Inflammatory macrophage treated with lipopolysaccharide for 1 hour (primary cell): ENCODE measurements at regions not wholly inside any gene's neighbourhood (a gene's known extent, or its start where the extent isn't known, plus 50 kb on each side); places are given as distances from the start of the nearest gene placed in this dataset.

Experiments
- DNase-seq, 2 donors: peaks; one replicate each; pipeline ENCODE4 v3.0.0-alpha.2; 2020 to 2022

GRCh38 chr14:66129224-66129623 lies 356.9 kb upstream of the CCDC196 start:
- no peak for DNase-seq

DNA sequence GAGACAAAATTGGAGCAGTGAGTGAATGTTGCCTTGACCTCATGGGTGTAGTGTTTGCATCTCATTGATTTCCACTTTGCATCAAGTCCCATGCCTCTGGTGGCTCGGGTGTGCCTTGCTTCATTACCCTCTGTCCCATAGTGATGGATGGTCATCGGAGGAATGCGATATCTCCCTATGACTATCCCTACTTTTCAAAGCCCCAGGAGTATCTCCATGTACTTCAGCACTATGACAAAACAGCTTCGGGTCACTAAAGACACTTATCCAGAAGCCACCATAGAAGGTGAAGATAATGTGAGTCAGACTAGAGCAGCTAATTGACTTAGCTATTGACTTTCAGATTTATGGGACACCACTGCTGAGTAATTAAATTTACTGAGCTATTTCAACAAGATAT lies 355.1 kb upstream of the CCDC196 start:
- DNase-seq = no peak

- no peak for DNase-seq
Observed at GRCh38 chr14:66133666-66134065, 352.5 kb upstream of the CCDC196 start.

- no peak for DNase-seq
Observed at GRCh38 chr14:66135831-66136230, 350.3 kb upstream of the CCDC196 start.

- no peak for DNase-seq
Observed at GRCh38 chr14:66137081-66137480, 349.1 kb upstream of the CCDC196 start.

DNA sequence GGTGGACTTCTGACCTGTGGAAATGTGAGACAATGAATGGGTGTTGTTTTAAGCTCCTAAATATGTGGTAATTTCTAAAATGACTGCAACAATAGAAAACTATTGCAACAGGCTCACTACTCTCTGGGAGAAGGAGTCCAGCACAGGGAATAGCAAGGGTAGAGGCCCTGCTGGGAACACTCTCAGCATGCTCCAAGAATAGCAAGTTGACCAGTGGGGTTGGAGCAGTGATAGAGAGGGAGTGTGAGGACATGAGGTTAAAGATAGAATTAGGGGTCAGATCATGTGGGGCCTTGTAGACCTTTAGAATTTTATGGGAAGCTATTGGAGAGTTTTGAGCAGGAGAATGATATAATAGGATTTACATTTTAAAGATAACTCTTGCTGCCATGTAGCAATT lies 346.7 kb upstream of the CCDC196 start:
- no peak for DNase-seq

DNA sequence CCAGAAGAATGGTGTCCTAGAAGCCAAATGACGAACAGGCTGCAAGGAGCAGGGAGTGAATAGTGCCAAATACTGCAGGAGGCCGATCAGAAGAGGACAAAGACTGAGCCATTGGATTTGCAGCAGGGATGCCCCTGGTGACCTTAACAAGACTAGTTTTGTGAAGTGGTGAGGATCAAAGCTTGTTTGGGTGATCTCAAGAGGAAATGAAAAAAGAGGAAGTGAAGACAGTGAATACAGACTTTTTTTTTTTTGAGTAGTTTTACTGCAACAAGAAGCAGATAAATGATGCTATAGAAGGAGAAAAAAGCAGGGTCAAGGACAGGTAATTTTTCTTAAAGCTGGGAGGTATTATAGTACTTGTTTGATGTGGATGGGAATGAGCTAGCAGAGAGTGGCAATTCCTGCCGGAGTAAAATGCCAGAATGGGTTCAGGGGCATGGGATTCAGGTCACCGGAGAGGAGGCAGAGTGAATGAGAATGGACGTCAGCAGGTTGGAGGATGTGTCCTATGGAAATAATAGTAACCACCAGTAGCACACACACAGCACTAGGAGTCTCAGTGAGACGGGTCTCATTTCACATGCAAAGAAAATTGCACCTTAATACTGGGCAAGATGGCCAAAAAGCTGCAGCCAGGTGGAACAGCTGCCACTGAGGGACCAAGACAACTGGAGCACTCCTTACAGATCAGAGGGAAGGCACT lies 345.8 kb upstream of the CCDC196 start:
- DNase-seq = peak in 1 of 2 donors; percentile 1

DNA sequence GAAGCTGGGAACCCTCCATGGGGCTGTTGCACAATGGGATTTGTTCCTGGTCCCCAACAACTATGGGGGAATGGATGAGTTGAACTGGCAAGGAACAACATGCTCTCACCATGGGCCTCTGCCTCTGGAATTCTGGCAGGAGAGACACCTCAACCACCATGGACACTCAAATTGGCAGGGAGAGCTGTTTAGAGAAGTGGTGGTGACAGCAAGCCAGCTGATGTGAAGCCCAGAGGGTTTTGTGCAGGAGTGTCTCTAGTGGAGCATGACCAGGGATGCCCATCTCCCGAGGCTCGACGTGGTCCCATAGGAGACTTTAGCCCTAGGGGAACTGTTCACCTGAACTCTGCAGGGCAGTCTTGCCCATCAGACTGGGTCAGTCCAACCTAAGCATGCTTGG lies 345.2 kb upstream of the CCDC196 start:
- no peak for DNase-seq

DNA sequence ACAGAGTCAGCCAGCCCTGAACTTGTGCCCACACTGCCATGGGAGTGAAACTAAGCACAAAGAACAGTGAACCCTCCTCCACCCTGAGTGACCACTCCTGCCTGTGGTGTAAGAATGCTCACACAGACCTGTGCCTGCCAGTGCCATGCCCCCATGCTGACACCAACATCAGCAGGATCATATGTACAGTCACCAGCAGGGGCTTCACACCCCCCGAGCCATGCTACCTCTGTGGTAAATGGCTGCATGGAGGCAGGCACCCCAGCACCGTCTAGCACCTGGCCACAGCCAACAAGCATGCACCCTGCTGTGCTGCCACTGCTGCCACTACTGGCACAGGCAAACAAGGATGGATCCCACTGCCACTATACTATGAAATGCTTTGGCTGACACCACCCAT lies 344.4 kb upstream of the CCDC196 start:
- no peak for DNase-seq

GRCh38 chr14:66143387-66144112 lies 342.6 kb upstream of the CCDC196 start:
- no peak for DNase-seq

GRCh38 chr14:66152302-66152701 lies 333.9 kb upstream of the CCDC196 start:
- no peak for DNase-seq

- DNase-seq = no peak
Observed at GRCh38 chr14:66152747-66153146, 333.4 kb upstream of the CCDC196 start.

GRCh38 chr14:66163023-66163422 lies 323.1 kb upstream of the CCDC196 start:
- no peak for DNase-seq

GRCh38 chr14:66165337-66165736 lies 320.8 kb upstream of the CCDC196 start:
- DNase-seq = no peak

GRCh38 chr14:66174453-66174891 lies 311.7 kb upstream of the CCDC196 start:
- DNase-seq = no peak

DNA sequence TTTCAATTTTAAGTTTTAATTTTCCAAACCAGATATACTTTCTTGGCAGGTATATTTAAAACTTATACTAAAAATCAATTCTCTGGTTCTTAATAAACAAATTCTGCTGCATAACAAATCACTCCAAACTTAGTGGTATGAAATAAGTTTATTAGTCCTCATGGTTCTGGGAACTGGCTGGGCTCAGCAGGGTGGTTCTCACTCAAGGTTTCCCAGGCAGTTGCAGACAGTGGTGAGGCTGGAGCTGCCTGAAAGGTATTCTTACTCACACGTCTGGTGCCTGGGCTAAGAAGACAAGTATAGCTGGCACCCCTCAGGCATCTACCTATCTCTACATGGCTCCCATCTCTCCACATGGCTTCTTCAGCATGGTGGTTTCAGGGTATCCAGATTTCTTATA lies 308.2 kb upstream of the CCDC196 start:
- no peak for DNase-seq

DNA sequence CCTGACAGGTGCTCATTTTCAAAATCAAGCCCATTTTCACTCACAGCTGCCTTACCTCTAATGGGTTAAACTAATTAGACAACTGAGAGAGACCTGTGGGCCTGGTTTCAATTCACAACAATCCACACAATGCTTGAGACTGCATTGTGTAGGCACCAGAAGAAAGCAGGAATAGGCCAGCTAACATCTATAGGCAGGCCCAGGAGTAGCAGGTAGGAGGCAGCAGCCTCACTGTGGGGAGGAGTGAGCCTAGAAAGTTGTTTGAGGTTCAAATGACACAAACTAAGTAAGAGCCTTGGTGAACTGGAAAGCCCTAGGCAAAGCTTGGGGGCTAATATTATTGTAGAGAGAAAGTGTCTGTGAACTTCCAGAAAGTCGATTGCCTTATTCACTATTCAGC lies 289.5 kb upstream of the CCDC196 start:
- DNase-seq = no peak

- DNase-seq = no peak
Observed at GRCh38 chr14:66197276-66197675, 288.9 kb upstream of the CCDC196 start.

DNA sequence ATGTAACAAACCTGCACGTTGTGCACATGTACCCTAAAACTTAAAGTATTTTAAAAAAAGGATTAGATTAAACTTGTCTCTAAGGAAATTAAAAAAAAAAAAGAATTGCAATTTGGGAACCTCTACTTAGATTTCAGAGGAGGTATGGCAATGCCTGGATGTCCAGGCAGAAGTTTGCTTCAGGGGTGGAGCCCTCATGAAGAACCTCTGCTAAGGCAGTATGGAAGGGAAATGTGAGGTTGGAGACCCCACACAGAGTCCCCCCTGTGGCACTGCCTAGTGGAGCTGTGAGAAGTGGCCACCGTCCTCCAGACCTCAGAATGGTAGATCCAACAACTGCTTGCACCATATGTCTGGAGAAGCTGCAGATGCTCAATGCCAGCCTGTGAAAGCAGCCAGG lies 279.6 kb upstream of the CCDC196 start:
- DNase-seq = no peak

GRCh38 chr14:66216763-66217162 lies 269.4 kb upstream of the CCDC196 start:
- no peak for DNase-seq

DNA sequence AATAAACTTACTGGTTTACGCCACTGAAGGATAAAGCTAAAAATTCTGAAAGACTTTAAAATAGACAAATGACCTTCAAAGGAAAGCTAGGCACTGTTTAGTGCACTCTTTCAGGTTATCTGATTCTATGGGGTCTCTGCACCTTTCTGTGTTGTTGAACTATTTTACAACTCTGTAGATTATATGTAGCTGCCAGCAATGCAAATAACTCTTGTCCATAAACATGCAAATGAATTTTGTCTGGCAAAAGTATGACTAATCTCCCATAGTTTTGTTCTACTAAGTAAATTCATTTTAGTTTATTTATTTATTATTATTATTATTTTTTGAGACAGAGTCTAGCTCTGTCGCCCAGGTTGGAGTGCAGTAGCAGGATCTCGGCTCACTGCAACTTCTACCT lies 266.3 kb upstream of the CCDC196 start:
- no peak for DNase-seq

GRCh38 chr14:66224492-66225178 lies 261.5 kb upstream of the CCDC196 start:
- DNase-seq = no peak

DNA sequence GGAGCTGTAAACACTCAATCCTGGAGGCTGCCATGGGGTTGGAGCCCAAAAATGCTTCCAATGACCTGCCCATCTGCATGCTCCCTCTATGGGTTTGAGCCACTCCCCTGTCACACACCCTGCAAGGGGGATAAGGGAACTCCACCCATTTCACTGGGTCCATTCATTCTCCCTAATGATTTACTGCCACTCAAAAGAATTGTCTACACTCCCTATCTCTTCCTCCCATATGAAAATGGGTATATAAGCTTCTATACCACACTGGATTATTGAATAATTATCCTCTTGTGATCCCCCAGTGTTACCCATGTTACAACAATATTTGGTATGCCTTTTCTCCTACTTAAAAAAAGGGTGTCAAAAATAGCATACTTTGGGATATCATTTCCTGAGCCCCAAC lies 260.8 kb upstream of the CCDC196 start:
- no peak for DNase-seq
